Gastroesophageal sphincter (tissue), 3 donors: ENCODE measurements at regions not wholly inside any gene's neighbourhood (a gene's known extent, or its start where the extent isn't known, plus 50 kb on each side); places are given as distances from the start of the nearest gene placed in this dataset.

Experiments used
- CTCF ChIP-seq, 4 experiments: fragments of 200-600 bp in 2 of 4; fragments of 450-650 bp in 2 of 4; sonication (generic) in 1 of 4; IDR thresholded peaks; one replicate each; pipeline ENCODE4 v1.5.1; 2017 to 2019; ENCODE audit warnings: antibody characterized with exemption in 4 of 4, mild to moderate bottlenecking in 2 of 4, moderate library complexity in 2 of 4
- EP300 ChIP-seq: sonication (generic); formaldehyde crosslinking; IDR thresholded peaks from one replicate; pipeline ENCODE4 v1.6.1; 2017; ENCODE audit warnings: antibody characterized with exemption, mild to moderate bottlenecking
- POLR2AphosphoS5 ChIP-seq: sonication (generic); formaldehyde crosslinking; IDR thresholded peaks from one replicate; pipeline ENCODE4 v1.6.1; 2017; ENCODE audit warnings: antibody characterized with exemption

- TF ChIP-seq CTCF (IDR thresholded peaks at IDR 0.05) (no peak), EP300 (no peak), POLR2AphosphoS5 (no peak)
Observed at GRCh38 chr11:101199416-101199815, 69.8 kb upstream of the PGR start.
